HCT116 (cell line): ENCODE measurements at regions not wholly inside any gene's neighbourhood (a gene's known extent, or its start where the extent isn't known, plus 50 kb on each side); places are given as distances from the start of the nearest gene placed in this dataset.

Source experiments
- ATAC-seq: fragments of 200-7000 bp; cut with Tn5 transposase; 2 replicates; pipeline ENCODE4 v1.9.1; 2020; ENCODE audit warnings: mild to moderate bottlenecking, moderate library complexity
- BruUV-seq: library from RNA; stranded (reverse); fragments of 400-500 nt; replicated peaks from 2 replicates; lab custom pipeline; 2021; lab: Mats Ljungman, UMichigan
- CTCF ChIA-PET: fragments of 300-600 bp; sonication (Branson Sonifier 250); formaldehyde crosslinking; loops from one replicate; lab custom pipeline; 2021; ENCODE audit warnings: antibody characterized with exemption; lab: Charles Lee
- POLR2A ChIA-PET: fragments of 300-600, 350-600 bp; sonication (Branson Sonifier 250); formaldehyde crosslinking; loops from one replicate; lab custom pipeline; 2021; ENCODE audit warnings: antibody characterized with exemption; lab: Charles Lee
- RAD21 ChIA-PET, 2 experiments: fragments of 300-600 bp; sonication (Branson Sonifier 250); formaldehyde crosslinking; loops; one replicate each; lab custom pipeline; 2023; ENCODE audit warnings: low total read pairs in 2 of 2; ENCODE audit not compliant: uncharacterized antibody in 2 of 2, unreplicated experiment in 2 of 2, low non-redundant PET in 1 of 2; lab: Charles Lee
- DNase-seq: peaks from one replicate; pipeline ENCODE4 v3.0.0-alpha.2; 2010; ENCODE audit warnings: low read depth, low spot score
- H2AFZ ChIP-seq: fragments of 200-600 bp; shearing (Covaris generic), sonication (generic); 2 replicates; pipeline ENCODE4 v1.6.1; 2017; ENCODE audit warnings: low read depth, mixed run types, mixed read lengths, antibody characterized with exemption, low read length; ENCODE audit not compliant: poor library complexity, severe bottlenecking
- H3K27ac ChIP-seq: 2 replicates; pipeline ENCODE4 v1.5.1; 2012; ENCODE audit warnings: low read depth, low read length
- H3K27me3 ChIP-seq: fragments of 200-600 bp; sonication (generic); 2 replicates; pipeline ENCODE4 v1.6.1; 2016; ENCODE audit warnings: mixed run types, low read length, mixed read lengths; ENCODE audit not compliant: insufficient read depth
- H3K36me3 ChIP-seq, 2 experiments: fragments of 200-500 bp in 1 of 2; fragments of 200-600 bp in 1 of 2; sonication (Bioruptor generic) in 1 of 2; sonication (generic) in 1 of 2; 2 replicates each; pipeline versions ENCODE4 v1.5.1 to v1.6.1; 2014 to 2016; ENCODE audit warnings: low read length in 2 of 2, inconsistent platforms in 1 of 2, mixed read lengths in 1 of 2, mixed run types in 1 of 2; ENCODE audit not compliant: insufficient read depth in 2 of 2, control insufficient read depth in 1 of 2
- H3K4me1 ChIP-seq, 2 experiments: fragments of 200-600 bp in 1 of 2; sonication (generic) in 1 of 2; 2 replicates each; pipeline versions ENCODE4 v1.5.1 to v1.6.1; 2012 to 2017; ENCODE audit warnings: low read length in 2 of 2, inconsistent platforms in 1 of 2, mild to moderate bottlenecking in 1 of 2, mixed read lengths in 1 of 2, mixed run types in 1 of 2, moderate library complexity in 1 of 2; ENCODE audit not compliant: insufficient read depth in 2 of 2, control insufficient read depth in 1 of 2
- H3K4me2 ChIP-seq: fragments of 200-600 bp; sonication (generic); 2 replicates; pipeline ENCODE4 v1.6.1; 2017; ENCODE audit warnings: mixed run types, low read length, mixed read lengths
- H3K4me3 ChIP-seq, 2 experiments: fragments of 200-600 bp in 1 of 2; sonication (generic) in 1 of 2; replicated peaks in 1 of 2; 2 replicates each; pipeline ENCODE4 v1.5.1; 2011 to 2016; ENCODE audit warnings: low read length in 2 of 2, control low read depth in 1 of 2, low read depth in 1 of 2, mild to moderate bottlenecking in 1 of 2, mixed read lengths in 1 of 2, mixed run types in 1 of 2
- H3K79me2 ChIP-seq: fragments of 200-600 bp; sonication (generic); 2 replicates; pipeline ENCODE4 v1.6.1; 2017; ENCODE audit warnings: mild to moderate bottlenecking, mixed run types, low read length, moderate library complexity, mixed read lengths; ENCODE audit not compliant: insufficient read depth
- H3K9ac ChIP-seq: fragments of 200-600 bp; sonication (generic); 2 replicates; pipeline ENCODE4 v1.6.1; 2016; ENCODE audit warnings: low read length, mixed read lengths
- H3K9me2 ChIP-seq: fragments of 200-600 bp; sonication (generic), shearing (Covaris generic); 2 replicates; pipeline ENCODE4 v1.6.1; 2017; ENCODE audit warnings: mixed run types, mild to moderate bottlenecking, moderate library complexity; ENCODE audit not compliant: insufficient read depth
- H3K9me3 ChIP-seq, 2 experiments: fragments of 200-500 bp in 1 of 2; fragments of 200-600 bp in 1 of 2; sonication (Bioruptor generic) in 1 of 2; sonication (generic) in 1 of 2; 2 replicates each; pipeline ENCODE4 v1.6.1; 2014 to 2017; ENCODE audit warnings: low read length in 2 of 2, mixed read lengths in 2 of 2, inconsistent platforms in 1 of 2, low read depth in 1 of 2, mild to moderate bottlenecking in 1 of 2, mixed run types in 1 of 2, moderate library complexity in 1 of 2; ENCODE audit not compliant: control insufficient read depth in 1 of 2, insufficient read depth in 1 of 2
- H4K20me1 ChIP-seq: fragments of 200-600 bp; sonication (generic), shearing (Covaris generic); 2 replicates; pipeline ENCODE4 v1.6.1; 2017; ENCODE audit warnings: mixed run types, mild to moderate bottlenecking, moderate library complexity; ENCODE audit not compliant: insufficient read depth
- CBX3 ChIP-seq: IDR thresholded peaks from 2 replicates; pipeline ENCODE4 v1.6.1; 2012; ENCODE audit warnings: low read depth
- POLR2A ChIP-seq: IDR thresholded peaks from 2 replicates; pipeline ENCODE4 v1.7.0; 2011; ENCODE audit warnings: borderline replicate concordance; ENCODE audit not compliant: insufficient read depth, insufficient read length; ENCODE audit errors: extremely low read depth
- POLR2AphosphoS5 ChIP-seq: IDR thresholded peaks from 2 replicates; pipeline ENCODE4 v1.6.1; 2011; ENCODE audit warnings: mild to moderate bottlenecking, low read depth, low read length, moderate library complexity
- intact Hi-C: fragments of 100-400 bp; cut with micrococcal nuclease; formaldehyde crosslinking; loops from 2 replicates; pipeline ENCODE4 v1.10.0; 2022
- TF ChIP-seq, protein P1 (sequence below), 3 experiments: fragments of 200-600 bp in 1 of 3; sonication (generic) in 1 of 3; IDR thresholded peaks in 2 of 3; conservative IDR thresholded peaks in 1 of 3; 2 replicates each; pipeline ENCODE4 v1.5.1; 2012 to 2017; ENCODE audit warnings: low read depth in 2 of 3, low read length in 2 of 3, antibody characterized with exemption in 1 of 3, borderline replicate concordance in 1 of 3, control low read depth in 1 of 3, mild to moderate bottlenecking in 1 of 3, mixed read lengths in 1 of 3, mixed run types in 1 of 3, moderate library complexity in 1 of 3; ENCODE audit not compliant: insufficient read depth in 1 of 3

DNA sequence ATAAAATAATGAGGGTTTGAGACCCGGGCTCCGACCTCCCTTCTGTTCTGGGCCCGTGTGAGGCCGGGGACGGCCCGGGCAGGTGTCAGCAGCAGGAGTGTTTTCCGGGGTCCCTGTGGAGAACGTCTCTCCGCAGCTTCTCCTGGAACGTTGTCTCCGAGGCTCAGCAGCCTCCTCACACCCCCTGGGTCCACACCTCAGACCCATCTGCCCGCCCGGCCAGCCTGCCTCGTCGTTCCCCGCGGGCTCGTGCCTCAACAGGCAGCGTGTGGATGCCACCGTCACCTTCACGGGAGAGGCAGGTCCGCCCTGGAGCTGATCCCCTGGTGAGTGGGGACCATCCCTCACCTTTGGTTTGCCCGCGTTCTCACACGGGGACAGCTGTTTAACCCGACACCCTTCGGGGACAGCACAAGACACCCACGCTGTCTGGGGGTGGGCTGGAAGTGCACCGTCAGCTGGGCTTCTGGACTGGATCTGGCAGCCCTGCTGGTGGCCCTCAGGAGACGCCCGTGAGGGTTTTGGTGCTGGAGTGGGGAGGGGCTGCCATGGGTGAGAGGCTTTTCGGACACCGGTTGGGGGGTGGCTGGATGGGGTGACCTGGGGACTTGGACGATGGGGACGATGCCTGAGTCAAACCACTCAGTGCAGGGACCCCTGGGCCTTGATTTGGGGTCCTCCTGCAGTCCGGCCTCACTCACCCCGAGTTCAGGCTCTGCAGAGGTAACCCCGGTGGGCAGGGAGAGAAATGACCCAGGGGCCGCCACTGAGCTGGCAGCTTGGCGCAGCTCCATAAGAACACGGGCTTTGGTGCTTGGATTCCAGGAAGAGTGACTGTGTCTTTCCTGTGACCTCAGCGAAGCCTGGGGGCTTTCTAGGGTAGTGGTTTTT, 131.7 kb downstream of the DNAJB6 start:
- Histone ChIP-seq H3K79me2 (no peaks in the 10 kb centered on the region), H3K4me1 (peaks cover 0 to 7% of the 10 kb centered on the region in 2 experiments; a peak in 1 of 4 replicates), H3K9me3 (peaks cover under 1 to 14% of the 10 kb centered on the region in 2 experiments; a peak in 2 of 4 replicates), H2AFZ (no peak overlapping the region), H4K20me1 (no peaks in the 10 kb centered on the region), H3K27me3 (0 out of 2 replicates have a peak, but pooled peaks cover 6% of the 10 kb centered on the region), H3K36me3 (no peaks in the 10 kb centered on the region), H3K4me2 (no peak overlapping the region), H3K9me2 (no peaks in the 10 kb centered on the region), H3K9ac (no peak overlapping the region), H3K4me3 (no peak overlapping the region), H3K27ac (no peak overlapping the region)
- ChIA-PET CTCF (no interaction called here), POLR2A (no interaction called here), RAD21 (no interaction called here)
- no peak for TF ChIP-seq POLR2A
- no peak for TF ChIP-seq CBX3
- TF ChIP-seq, protein P1, sequence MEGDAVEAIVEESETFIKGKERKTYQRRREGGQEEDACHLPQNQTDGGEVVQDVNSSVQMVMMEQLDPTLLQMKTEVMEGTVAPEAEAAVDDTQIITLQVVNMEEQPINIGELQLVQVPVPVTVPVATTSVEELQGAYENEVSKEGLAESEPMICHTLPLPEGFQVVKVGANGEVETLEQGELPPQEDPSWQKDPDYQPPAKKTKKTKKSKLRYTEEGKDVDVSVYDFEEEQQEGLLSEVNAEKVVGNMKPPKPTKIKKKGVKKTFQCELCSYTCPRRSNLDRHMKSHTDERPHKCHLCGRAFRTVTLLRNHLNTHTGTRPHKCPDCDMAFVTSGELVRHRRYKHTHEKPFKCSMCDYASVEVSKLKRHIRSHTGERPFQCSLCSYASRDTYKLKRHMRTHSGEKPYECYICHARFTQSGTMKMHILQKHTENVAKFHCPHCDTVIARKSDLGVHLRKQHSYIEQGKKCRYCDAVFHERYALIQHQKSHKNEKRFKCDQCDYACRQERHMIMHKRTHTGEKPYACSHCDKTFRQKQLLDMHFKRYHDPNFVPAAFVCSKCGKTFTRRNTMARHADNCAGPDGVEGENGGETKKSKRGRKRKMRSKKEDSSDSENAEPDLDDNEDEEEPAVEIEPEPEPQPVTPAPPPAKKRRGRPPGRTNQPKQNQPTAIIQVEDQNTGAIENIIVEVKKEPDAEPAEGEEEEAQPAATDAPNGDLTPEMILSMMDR (IDR thresholded peaks at IDR 0.05 in 2 of 3, conservative IDR thresholded peaks at IDR 0.05 in 1 of 3; ENCODE audit: borderline replicate concordance in 1 of 3, insufficient read depth in 1 of 3, low read depth in 2 of 3, low read length in 2 of 3) = no peak
- no peak for TF ChIP-seq POLR2AphosphoS5
- no peak for DNase-seq
- no peak for ATAC-seq
- no TSS peak for BruUV-seq
- intact Hi-C loops = no loop called here
